ENCODE measurements at regions not wholly inside any gene's neighbourhood (a gene's known extent, or its start where the extent isn't known, plus 50 kb on each side); places are given as distances from the start of the nearest gene placed in this dataset.
A peak's percentile ranks its signal among the peaks of the same experiment; 100 is the strongest.

- peak overlapping the region in 1 of 2 experiments; percentile 65; a peak in 1 of 4 replicates for H3K4me2 ChIP-seq (ENCODE audit: insufficient read depth in 1 of 2, low read depth in 2 of 2, low read length in 2 of 2)
- FAIRE-seq (no peak), DNase-seq (ENCODE audit: low read depth in 1 of 2, low spot score in 2 of 2) (no peak)
- no peak overlapping the region for H4K8ac ChIP-seq (ENCODE audit: extremely low read depth, insufficient read depth, low read length)
- H3K36me3 ChIP-seq (ENCODE audit: control insufficient read depth in 2 of 4, insufficient read depth in 4 of 4, low read length in 3 of 4), result no peaks in the 10 kb centered on the region
- H3K4ac ChIP-seq (replicated peaks; ENCODE audit: insufficient read length, low read depth, low read length), result no peak overlapping the region
- H3K9me3 ChIP-seq (ENCODE audit: insufficient read depth in 2 of 2, low read depth in 1 of 2, low read length in 1 of 2), result no peaks in the 10 kb centered on the region
- peaks cover 2% of the 10 kb centered on the region in 2 experiments for H4K20me1 ChIP-seq (replicated peaks in 1 of 2; ENCODE audit: control insufficient read depth in 1 of 2, insufficient read depth in 2 of 2, low read length in 2 of 2)
- H3K4me1 ChIP-seq (replicated peaks in 1 of 4; ENCODE audit: control insufficient read depth in 3 of 4, insufficient read depth in 4 of 4, low read length in 3 of 4), result no peaks in the 10 kb centered on the region
- no peak overlapping the region for H4K91ac ChIP-seq (replicated peaks; ENCODE audit: insufficient read length, low read length)
- CTCF ChIA-PET (ENCODE audit: partially characterized antibody), result interaction anchor here (0.9 to 8.8 kb wide), 7 partner anchors 9 to 295 kb away, joined by 3 to 91 read pairs (median 8); no protein-coding TSS in a partner anchor
- H3K9ac ChIP-seq (replicated peaks in 1 of 4; ENCODE audit: extremely low read depth in 1 of 4, low read depth in 3 of 4, low read length in 3 of 4), result no peak overlapping the region
- H2BK20ac ChIP-seq (ENCODE audit: low read length), result no peak overlapping the region
- no peak overlapping the region for H3K23ac ChIP-seq (ENCODE audit: insufficient read length)
- no peak overlapping the region for H3K4me3 ChIP-seq (ENCODE audit: extremely low read depth in 1 of 4, insufficient read depth in 2 of 4, low read depth in 3 of 4, low read length in 4 of 4)
- H2BK120ac ChIP-seq (replicated peaks; ENCODE audit: low read depth, low read length), result no peak overlapping the region
- H2BK5ac ChIP-seq (ENCODE audit: low read depth, low read length), result no peak overlapping the region
- POLR2A ChIA-PET (ENCODE audit: partially characterized antibody), result no interaction called here
- H3K18ac ChIP-seq (ENCODE audit: extremely low read depth, low read length), result no peak overlapping the region
- 62% methylated on average over 2 of the region's 2 CpGs; no CpG with 5 or more reads in 1 of the 2 experiments for WGBS, 2 experiments (ENCODE audit: extremely low coverage in 1 of 2, insufficient coverage in 1 of 2, insufficient read length in 1 of 2, insufficient replicate concordance in 2 of 2, low coverage in 1 of 2, low lambda C conversion rate in 2 of 2, missing lambda C conversion rate in 1 of 2)
- H3K14ac ChIP-seq (ENCODE audit: insufficient read length), result no peak overlapping the region
- peaks cover 76 to 97% (median 95%) of the 10 kb centered on the region in 4 experiments for H3K27me3 ChIP-seq (replicated peaks in 1 of 4; ENCODE audit: control insufficient read depth in 3 of 4, extremely low read depth in 1 of 4, insufficient read depth in 3 of 4, low read length in 3 of 4)
- no peak overlapping the region for H2AFZ ChIP-seq (ENCODE audit: low read length)
- no peak overlapping the region for H4K5ac ChIP-seq (ENCODE audit: insufficient read length, low read depth, low read length)
- H3K79me2 ChIP-seq (ENCODE audit: control insufficient read depth in 1 of 2, insufficient read depth in 2 of 2, low read length in 2 of 2), result no peaks in the 10 kb centered on the region
- H2AK5ac ChIP-seq (ENCODE audit: low read depth, low read length), result no peak overlapping the region
- no peak overlapping the region for H3K27ac ChIP-seq (ENCODE audit: low read depth, low read length)
- H3K56ac ChIP-seq (replicated peaks; ENCODE audit: insufficient read length, low read depth, low read length), result no peak overlapping the region
- H2BK12ac ChIP-seq (ENCODE audit: low read depth, low read length), result no peak overlapping the region
- no peak overlapping the region for H2BK15ac ChIP-seq (ENCODE audit: low read length)
- H3K79me1 ChIP-seq (ENCODE audit: low read depth, low read length), result no peaks in the 10 kb centered on the region
- no peaks in the 10 kb centered on the region for H3K23me2 ChIP-seq (ENCODE audit: low read depth, low read length)
- no peak for TF ChIP-seq BRCA1 (IDR thresholded peaks at IDR 0.05; ENCODE audit: low read depth, low read length)
- TF ChIP-seq CREB1 (IDR thresholded peaks at IDR 0.05), result no peak
- TF ChIP-seq RAD21 (IDR thresholded peaks at IDR 0.05 in 1 of 2, conservative IDR thresholded peaks at IDR 0.05 in 1 of 2; ENCODE audit: low read depth in 2 of 2, low read length in 2 of 2), result no peak
- no peak for TF ChIP-seq HDAC6 (IDR thresholded peaks at IDR 0.05; ENCODE audit: low read depth, low read length)
- TF ChIP-seq TEAD4 (IDR thresholded peaks at IDR 0.05; ENCODE audit: low read depth, low read length), result no peak
- TF ChIP-seq YY1 (IDR thresholded peaks at IDR 0.05; ENCODE audit: low read depth, low read length), result no peak
- no peak for TF ChIP-seq TCF12 (IDR thresholded peaks at IDR 0.05; ENCODE audit: low read depth, low read length)
- no peak for TF ChIP-seq RNF2 (IDR thresholded peaks at IDR 0.05; ENCODE audit: borderline replicate concordance, low read depth, low read length, missing control alignments, poor library complexity, severe bottlenecking)
- TF ChIP-seq SP4 (IDR thresholded peaks at IDR 0.05; ENCODE audit: low read length), result no peak
Observed at GRCh38 chr22:22167791-22168189, 76.8 kb upstream of the VPREB1 start.
